Right lung (tissue), 2 donors: ENCODE measurements at regions not wholly inside any gene's neighbourhood (a gene's known extent, or its start where the extent isn't known, plus 50 kb on each side); places are given as distances from the start of the nearest gene placed in this dataset.
"Not testable (repeated sequence)": the region's sequence is repeated elsewhere in the genome, so short reads cannot be mapped to it uniquely, and the experiment has no call there.

Source experiments
- DNase-seq, 2 donors: peaks; one replicate each; pipeline ENCODE4 v3.0.0-alpha.2; 2013

- DNase-seq: no peak
These were observed 115.8 kb upstream of the FBXL7 start for GRCh38 chr5:15384176-15384575.

DNA sequence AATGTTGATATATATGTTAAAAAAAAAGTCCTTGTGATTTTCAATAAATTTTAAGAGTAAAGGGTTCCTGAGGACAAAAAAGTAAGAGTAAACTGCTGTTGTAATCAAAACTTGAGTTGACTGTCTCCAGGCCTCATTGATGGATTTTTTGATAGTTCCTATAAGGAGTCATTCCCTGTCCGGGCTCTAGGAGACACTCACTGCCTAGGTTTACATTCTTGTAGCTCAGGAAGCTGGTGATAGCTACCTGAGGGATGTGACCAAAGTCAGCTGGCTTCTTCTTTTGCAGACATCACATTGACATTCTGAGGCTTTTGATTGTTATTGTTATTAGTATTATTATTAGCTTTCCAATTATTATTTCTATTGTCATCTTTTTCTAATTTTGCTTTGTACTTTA is 116.5 kb upstream of the FBXL7 start:
- no peak for DNase-seq

GRCh38 chr5:15383021-15383420 is 117.0 kb upstream of the FBXL7 start:
- no peak for DNase-seq

DNA sequence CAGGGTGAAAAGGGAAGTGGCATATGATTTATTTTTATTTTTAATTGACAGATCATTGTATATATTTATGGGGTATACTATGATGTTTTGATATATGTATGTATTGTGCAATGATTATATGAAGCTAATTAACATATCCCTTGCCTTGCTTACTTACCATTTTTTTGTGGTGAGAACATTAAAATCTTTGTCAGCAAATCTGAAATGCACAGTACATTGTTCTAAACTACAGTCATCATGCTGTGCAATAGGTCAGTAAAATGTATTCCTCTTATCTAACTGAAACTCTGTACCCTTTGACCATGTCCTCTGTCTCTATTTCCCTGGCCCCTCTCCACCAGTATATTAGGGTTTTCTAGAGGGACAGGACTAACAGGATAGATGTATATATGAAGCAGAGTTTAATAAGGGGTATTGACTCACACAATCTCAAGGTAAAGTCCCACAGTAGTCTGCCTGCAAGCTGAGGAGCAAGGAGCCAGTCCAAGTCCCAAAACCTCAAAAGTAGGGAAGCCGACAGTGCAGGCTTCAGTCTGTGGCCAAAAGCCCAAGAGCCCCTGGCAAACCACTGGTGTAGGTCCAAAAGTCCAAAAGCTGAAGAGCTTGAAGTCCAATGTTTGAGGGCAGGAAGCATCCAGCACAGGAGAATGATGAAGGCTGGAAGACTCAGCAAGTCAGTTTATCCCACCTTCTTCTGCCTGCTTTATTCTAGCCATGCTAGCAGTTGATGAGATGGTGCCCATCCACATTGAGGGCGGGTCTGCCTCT is 122.2 kb upstream of the FBXL7 start:
- no peak for DNase-seq

DNA sequence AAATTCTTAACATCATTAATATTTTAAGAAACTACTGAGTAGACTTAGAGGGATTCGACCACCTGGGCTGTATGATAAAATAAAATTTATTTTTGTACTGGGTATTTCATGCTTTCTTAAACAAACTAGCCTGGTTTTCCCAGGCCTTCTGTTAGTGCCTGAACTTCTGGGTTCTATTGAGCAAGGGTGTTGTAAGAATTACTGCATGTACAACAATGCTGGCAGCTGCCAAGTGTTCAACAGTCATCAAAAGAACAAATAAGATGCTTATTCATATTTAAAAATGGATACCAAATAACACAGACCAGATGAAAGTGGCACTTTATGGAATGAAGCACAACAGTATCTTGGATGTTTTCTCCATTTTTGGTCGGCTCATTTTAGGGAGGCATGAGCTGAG is 123.2 kb upstream of the FBXL7 start:
- no peak for DNase-seq

GRCh38 chr5:15376088-15376487 is 123.9 kb upstream of the FBXL7 start:
- DNase-seq: no peak

- no peak for DNase-seq
These were observed 124.4 kb upstream of the FBXL7 start for GRCh38 chr5:15375559-15375958.

DNA sequence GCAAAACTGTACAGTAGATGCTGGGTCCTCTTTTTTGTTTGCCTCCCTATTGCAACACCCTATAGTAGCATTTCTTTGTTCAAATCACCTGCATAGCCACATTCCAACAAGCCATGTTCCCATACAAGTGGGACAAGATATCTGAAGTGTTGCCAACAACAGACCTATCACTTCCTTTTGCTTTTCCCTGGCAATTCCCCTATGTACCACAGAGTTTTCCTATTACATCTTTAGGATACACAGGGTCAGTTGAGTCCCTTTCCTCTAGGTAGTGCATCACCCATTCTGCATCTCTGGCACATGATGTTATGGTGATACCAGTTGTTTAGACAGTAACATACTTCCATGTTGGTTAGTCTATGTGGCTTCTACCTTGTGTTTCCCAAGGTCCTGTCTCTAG is 125.1 kb upstream of the FBXL7 start:
- no peak for DNase-seq

- DNase-seq: no peak
These were observed 126.8 kb upstream of the FBXL7 start for GRCh38 chr5:15373151-15373550.

DNA sequence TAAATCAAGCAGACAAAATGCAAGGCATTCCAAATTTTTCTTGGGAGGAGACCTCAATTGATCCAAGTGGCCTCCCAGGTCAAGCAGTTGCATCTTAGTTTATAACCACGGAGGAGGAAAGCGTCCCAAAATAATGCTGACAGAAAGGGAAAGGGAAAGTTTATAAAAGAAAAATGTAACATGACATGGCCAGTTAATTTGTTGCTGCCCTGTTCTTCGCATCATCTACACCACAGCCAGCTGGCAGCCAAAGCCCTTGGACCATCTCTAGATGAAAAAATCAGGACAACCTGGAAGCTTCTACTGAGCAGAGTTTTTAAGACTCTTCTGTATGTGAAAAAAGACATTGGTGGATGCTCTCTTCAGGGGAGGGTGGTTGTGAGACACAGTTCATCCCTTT is 128.8 kb upstream of the FBXL7 start:
- DNase-seq: no peak

DNA sequence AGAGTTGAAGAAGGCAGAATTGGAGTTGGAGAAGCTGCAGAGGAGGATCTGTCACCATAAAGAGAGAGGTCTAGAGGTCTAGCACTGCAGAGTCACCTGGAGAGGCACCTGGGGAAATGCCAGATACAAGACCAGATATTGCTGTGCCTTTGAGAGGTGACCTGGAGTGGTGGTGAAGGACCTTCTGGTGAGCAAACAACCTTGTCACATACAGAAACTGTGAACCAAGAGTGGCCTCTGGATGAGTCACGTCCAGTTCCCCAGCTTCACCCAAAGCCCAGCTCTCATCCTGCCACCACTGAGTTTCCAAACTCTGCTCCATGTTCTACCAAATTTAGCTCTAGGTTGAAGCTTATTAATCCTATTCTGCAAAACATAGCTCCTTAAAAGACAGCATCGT is 131.1 kb upstream of the FBXL7 start:
- DNase-seq: no peak

GRCh38 chr5:15367489-15367888 is 132.5 kb upstream of the FBXL7 start:
- no peak for DNase-seq

GRCh38 chr5:15366676-15367391 is 133.1 kb upstream of the FBXL7 start:
- peak; percentile 23 to 39 for DNase-seq

DNA sequence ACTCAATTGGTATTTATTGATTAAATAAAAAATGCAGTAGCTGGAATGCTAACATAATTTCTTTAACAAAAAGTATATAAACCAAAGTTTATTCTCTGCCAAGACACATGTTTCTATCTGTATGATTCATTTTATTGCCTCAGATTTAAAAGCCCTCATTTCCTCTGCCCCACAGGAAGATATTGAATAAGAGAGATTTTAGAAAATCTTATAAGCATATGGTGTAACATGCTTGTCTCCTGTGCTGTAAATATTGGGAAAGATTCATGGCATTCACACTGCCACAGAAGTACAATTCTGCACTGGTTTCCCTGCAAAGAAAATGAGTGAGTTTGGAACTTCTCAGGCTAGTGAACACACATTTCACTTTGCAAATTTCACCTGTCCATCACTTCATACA is 134.9 kb upstream of the FBXL7 start:
- no peak for DNase-seq

DNA sequence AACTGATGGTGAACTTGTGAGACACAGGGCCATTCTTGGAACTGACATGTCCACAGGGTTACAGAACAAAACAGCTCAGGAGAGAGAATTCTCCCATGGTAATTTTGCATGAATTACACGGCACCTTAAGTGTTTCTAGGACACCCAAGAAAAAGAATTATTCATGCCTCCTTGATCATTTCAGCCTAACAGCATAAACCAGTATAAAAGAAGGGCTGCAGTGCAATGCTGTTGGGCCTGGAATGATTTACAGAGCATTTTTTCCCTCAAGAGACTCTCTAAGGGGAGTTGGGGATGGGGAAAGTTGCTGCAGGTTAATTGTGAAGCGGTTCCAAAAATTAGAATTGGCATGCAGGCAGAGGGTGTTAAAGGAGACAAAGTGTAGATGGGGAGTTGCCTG is 136.4 kb upstream of the FBXL7 start:
- no peak for DNase-seq

GRCh38 chr5:15357092-15357453 is 142.9 kb upstream of the FBXL7 start:
- DNase-seq: not testable (repeated sequence)

DNA sequence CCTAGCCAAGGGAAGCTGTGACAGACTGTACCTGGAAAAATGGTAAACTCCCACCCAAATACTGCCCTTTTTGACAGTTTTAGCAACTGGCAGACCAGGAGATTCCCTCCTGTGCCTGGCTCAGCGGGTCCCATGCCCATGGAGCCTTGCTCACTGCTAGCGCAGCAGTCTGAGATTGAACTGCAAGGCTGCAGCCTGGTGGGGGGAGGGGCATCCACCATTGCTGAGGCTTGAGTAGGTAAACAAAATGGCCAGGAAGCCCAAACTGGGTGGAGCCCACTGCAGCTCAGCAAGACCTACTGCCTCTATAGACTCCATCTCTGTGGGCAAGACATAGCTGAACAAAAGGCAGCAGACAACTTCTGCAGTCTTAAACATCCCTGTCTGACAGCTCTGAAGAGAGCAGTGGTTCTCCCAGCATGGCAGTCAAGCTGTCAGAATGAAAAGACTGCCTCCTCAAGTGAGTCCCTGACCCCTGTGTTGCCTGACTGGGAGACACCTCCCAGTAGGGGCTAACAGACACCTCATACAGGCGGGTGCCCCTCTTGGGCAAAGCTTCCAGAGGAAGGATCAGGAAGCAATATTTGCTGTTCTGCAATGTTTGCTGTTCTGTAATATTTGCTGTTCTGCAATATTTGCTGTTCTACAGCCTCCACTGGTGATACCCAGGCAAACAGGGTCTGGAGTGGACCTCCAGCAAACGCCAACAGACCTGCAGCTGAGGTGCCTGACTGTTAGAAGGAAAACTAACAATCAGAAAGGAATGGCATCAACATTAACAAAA is 143.5 kb upstream of the FBXL7 start:
- not testable (repeated sequence) for DNase-seq

GRCh38 chr5:15354021-15354420 is 146.0 kb upstream of the FBXL7 start:
- DNase-seq: peak in 1 of 2 donors; percentile 8

DNA sequence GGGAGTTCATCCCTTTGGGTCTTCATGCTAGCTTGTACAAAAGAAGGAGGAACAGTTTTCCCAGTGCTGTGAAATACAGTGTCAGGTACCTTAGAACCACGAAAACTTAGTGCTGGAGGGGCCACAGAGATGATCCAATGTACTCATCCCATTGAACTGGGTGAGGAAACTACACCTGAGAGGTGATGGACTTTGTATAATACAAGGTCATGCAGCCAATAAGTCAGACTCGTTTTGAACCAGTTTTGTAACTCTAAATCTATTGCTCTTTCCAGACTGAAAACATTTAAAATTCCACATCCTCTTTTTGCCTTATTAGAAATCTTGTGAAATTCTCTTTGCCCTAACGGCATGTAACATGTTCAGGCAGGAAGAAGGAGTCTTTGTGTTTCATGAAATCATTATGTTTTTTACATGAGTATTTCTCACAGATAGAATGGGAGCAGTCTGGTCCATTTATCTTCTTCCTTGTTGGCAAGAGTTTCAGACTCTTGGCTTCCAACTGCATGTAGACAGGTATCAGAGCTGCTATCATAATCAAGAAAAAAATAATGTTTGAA is 146.8 kb upstream of the FBXL7 start:
- no peak for DNase-seq

- DNase-seq: no peak
These were observed 149.4 kb upstream of the FBXL7 start for GRCh38 chr5:15350614-15351013.

GRCh38 chr5:15346738-15347137 is 153.2 kb upstream of the FBXL7 start:
- no peak for DNase-seq

DNA sequence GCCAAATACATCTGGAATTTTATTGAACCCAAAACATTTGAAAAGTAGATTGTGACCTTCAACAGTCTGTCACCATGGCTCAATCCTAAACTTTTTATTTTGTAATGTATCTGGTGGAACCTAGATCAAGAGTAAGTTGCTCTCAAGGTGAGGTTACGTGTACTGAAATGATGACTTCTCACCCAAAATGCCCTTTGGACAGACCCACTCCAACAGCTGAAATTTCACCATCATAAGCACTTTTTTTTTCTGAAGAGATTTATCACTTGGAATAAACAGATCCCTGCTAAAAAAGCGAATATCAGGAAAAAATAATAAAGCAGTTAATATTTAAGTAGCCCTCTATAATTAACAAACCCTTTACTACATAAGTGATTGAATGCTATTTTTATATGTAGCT is 155.0 kb upstream of the FBXL7 start:
- no peak for DNase-seq

GRCh38 chr5:15338546-15338945 is 161.4 kb upstream of the FBXL7 start:
- DNase-seq: no peak
